ENCODE measurements at regions not wholly inside any gene's neighbourhood (a gene's known extent, or its start where the extent isn't known, plus 50 kb on each side); places are given as distances from the start of the nearest gene placed in this dataset.

- 85% methylated on average over 2 of the region's 2 CpGs for WGBS (ENCODE audit: insufficient coverage, insufficient replicate concordance, low lambda C conversion rate, missing lambda C conversion rate)
- ChIA-PET CTCF (no interaction called here), POLR2A (no interaction called here), SMC1A (ENCODE audit: uncharacterized antibody, unreplicated experiment) (no interaction called here), RAD21 (ENCODE audit: unreplicated experiment) (no interaction called here)
- H3K27me3 ChIP-seq (replicated peaks in 1 of 2; ENCODE audit: control insufficient read depth in 2 of 2, insufficient read depth in 2 of 2, low read length in 1 of 2): no peaks in the 10 kb centered on the region
- H3K9ac ChIP-seq (ENCODE audit: control insufficient read depth, insufficient read depth, low read length): no peak overlapping the region
- H3K4me2 ChIP-seq (ENCODE audit: control insufficient read depth, insufficient read depth): no peak overlapping the region
- no peak for DNase-seq (ENCODE audit: low read depth, low spot score)
- no peaks in the 10 kb centered on the region for H3K4me1 ChIP-seq (ENCODE audit: control insufficient read depth, insufficient read depth, low read length)
- no peaks in the 10 kb centered on the region for H3K79me2 ChIP-seq (ENCODE audit: control insufficient read depth, insufficient read depth, low read length)
- intact Hi-C loops (cut with micrococcal nuclease; ENCODE audit: unreplicated experiment) (no loop called here), in situ Hi-C loops (cut with MboI) (no loop called here)
- H3K36me3 ChIP-seq (ENCODE audit: control insufficient read depth in 2 of 2, insufficient read depth in 2 of 2, low read length in 1 of 2): no peaks in the 10 kb centered on the region
- H2AFZ ChIP-seq (ENCODE audit: control insufficient read depth, low read depth, low read length): no peak overlapping the region
- H4K20me1 ChIP-seq (ENCODE audit: control insufficient read depth, insufficient read depth): no peaks in the 10 kb centered on the region
- BruUV-seq (replicated peaks): no TSS peak
- no peak for TF ChIP-seq NRF1 (conservative IDR thresholded peaks at IDR 0.05; ENCODE audit: low read depth, low read length)
- no peak for TF ChIP-seq SMARCA5 (IDR thresholded peaks at IDR 0.05)
- TF ChIP-seq YY1 (IDR thresholded peaks at IDR 0.05; ENCODE audit: low read depth, low read length): no peak
- TF ChIP-seq HSF1 (IDR thresholded peaks at IDR 0.05; ENCODE audit: low read depth, low read length): no peak
- no peak for TF ChIP-seq DPF2 (IDR thresholded peaks at IDR 0.05)
- TF ChIP-seq SKIL (IDR thresholded peaks at IDR 0.05; ENCODE audit: low read depth, poor library complexity, severe bottlenecking): no peak
- no peak for TF ChIP-seq EP300 (IDR thresholded peaks at IDR 0.05; ENCODE audit: borderline replicate concordance in 1 of 2, control insufficient read depth in 1 of 2, low read depth in 2 of 2, low read length in 2 of 2)
- no peak for TF ChIP-seq YBX1 (IDR thresholded peaks at IDR 0.05)
- TF ChIP-seq ZNF622 (IDR thresholded peaks at IDR 0.05): no peak
- no peak for TF ChIP-seq NR2F1 (conservative IDR thresholded peaks at IDR 0.05)
- TF ChIP-seq ASH2L (IDR thresholded peaks at IDR 0.05; ENCODE audit: borderline replicate concordance, low read depth): no peak
- TF ChIP-seq NBN (IDR thresholded peaks at IDR 0.05): no peak
- TF ChIP-seq TARDBP (IDR thresholded peaks at IDR 0.05; ENCODE audit: borderline replicate concordance): no peak
- no peak for TF ChIP-seq KAT2A (conservative IDR thresholded peaks at IDR 0.05; ENCODE audit: control insufficient read depth, low read depth, low read length)
- no peaks in the 10 kb centered on the region for H3K9me3 ChIP-seq (replicated peaks; ENCODE audit: control insufficient read depth, insufficient read depth, low read length)
- no peak overlapping the region for H3K27ac ChIP-seq (ENCODE audit: control insufficient read depth, insufficient read depth)
- peak; percentile 13 for FAIRE-seq
- H3K4me3 ChIP-seq: no peak overlapping the region
- ATAC-seq: no peak
Measured at GRCh38 chr5:8376478-8376877, 507.5 kb downstream of the MTRR start.

Data from GM12878 (cell line).